ENCODE measurements at regions not wholly inside any gene's neighbourhood (a gene's known extent, or its start where the extent isn't known, plus 50 kb on each side); places are given as distances from the start of the nearest gene placed in this dataset.

DNA sequence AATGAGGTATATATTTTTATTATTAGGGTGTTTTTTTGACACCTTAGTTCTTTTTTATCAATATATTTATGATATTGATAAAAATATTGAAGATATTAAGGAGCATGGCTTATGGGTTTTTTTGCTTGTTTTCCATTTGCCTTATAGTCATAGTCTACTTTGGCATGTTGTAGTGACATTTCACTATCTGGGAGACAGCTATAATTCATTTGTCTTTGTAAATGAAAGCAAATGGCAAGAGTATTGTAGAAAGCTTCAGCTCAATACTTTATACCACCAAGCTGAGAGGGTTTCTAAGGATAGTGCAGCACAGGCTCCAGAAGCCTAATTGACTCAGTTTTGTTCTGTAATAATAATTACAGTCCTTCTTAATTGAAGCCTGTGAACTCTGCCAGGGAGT is 1182.3 kb downstream of the EFNA5 start:
- TF ChIP-seq POLR2A (IDR thresholded peaks at IDR 0.05) = no peak
- TF ChIP-seq, protein P1, sequence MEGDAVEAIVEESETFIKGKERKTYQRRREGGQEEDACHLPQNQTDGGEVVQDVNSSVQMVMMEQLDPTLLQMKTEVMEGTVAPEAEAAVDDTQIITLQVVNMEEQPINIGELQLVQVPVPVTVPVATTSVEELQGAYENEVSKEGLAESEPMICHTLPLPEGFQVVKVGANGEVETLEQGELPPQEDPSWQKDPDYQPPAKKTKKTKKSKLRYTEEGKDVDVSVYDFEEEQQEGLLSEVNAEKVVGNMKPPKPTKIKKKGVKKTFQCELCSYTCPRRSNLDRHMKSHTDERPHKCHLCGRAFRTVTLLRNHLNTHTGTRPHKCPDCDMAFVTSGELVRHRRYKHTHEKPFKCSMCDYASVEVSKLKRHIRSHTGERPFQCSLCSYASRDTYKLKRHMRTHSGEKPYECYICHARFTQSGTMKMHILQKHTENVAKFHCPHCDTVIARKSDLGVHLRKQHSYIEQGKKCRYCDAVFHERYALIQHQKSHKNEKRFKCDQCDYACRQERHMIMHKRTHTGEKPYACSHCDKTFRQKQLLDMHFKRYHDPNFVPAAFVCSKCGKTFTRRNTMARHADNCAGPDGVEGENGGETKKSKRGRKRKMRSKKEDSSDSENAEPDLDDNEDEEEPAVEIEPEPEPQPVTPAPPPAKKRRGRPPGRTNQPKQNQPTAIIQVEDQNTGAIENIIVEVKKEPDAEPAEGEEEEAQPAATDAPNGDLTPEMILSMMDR (IDR thresholded peaks at IDR 0.05 in 4 of 5, conservative IDR thresholded peaks at IDR 0.05 in 1 of 5) = no peak
